Left renal pelvis (tissue), 4 donors: ENCODE measurements at regions not wholly inside any gene's neighbourhood (a gene's known extent, or its start where the extent isn't known, plus 50 kb on each side); places are given as distances from the start of the nearest gene placed in this dataset.
"Not testable (repeated sequence)": the region's sequence is repeated elsewhere in the genome, so short reads cannot be mapped to it uniquely, and the experiment has no call there.

Experiments
- DNase-seq, 4 donors: peaks; one replicate each; pipeline ENCODE4 v3.0.0-alpha.2; 2013; ENCODE audit warnings: low read depth in 4 of 4, low spot score in 3 of 4

DNA sequence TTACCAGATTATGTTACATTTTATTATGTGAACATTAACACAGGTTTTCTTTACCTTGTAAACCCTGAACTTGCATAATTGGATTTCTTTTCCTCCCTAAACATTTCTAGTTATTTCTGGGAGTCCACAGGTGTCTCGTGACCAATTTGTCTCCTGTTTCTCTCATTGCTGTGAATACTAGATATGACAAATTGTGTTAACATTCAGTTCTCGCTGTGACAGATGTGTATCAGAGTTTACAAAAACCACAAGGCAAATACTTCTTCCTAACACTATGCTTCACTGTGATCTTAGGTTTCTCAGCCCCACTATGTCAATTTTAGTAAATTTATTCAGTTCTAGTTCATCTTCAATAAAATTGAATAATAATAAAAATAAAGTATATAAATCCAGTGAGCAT, 1554.9 kb downstream of the EFNB2 start:
- DNase-seq, result no peak

- no peak for DNase-seq
Measured at GRCh38 chr13:104979281-104980030, 1556.0 kb downstream of the EFNB2 start.

DNA sequence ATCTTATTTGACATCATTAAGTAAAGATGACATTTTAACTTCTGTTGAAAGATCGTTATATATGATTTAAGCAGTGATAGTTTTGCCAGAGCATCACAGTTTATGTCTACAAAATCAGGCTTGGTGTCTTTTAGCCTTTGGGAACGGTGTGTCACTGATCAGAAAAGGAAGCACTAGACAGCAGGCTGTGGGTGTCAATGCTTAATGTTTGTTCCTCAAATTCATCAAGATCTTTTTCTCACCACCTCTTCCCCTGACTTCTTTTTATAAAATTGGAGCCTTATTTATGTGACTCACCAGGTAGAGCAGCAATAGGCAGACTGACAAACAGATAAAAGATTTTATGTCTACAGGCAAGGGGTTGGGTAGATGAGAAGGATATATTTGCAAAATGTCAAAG, 1558.5 kb downstream of the EFNB2 start:
- no peak for DNase-seq

DNA sequence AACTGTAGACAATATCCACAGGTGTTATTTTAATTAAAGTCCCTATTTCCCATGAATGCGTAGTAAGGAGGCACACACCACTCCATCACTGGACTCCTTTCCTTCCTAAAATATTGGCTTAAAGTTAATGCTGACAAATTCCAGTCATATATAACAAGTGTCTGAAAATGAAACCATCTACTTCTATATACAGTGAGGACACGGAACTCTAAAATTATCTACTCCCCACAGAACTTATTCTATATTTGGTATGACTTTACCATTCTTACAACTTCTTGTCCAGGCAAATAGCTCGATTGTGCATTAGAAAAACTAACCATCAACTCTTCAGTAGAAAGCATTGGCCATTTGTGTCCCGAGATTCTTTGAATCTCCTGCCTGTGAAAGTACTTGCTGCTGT, 1560.2 kb downstream of the EFNB2 start:
- DNase-seq, result no peak

DNA sequence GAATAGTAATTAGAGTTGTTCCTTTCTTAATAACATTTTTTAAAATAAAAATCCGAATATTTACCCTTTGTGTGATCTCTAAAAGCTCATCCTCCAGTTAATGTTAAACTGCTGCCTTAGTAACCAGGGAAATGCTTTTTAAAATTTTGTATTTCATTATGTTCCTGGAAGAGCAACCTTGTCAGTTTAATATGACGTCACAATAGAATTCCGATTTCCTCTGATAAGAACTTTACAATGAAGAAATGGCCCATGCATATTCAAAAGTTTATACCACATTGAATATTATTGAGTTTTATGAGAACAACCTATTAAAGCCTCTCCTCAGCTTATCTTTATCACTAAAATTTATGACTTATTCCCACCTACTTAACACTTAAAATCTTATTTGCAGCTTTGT, 1566.6 kb downstream of the EFNB2 start:
- DNase-seq, result no peak

- no peak for DNase-seq
Measured at GRCh38 chr13:104967836-104968630, 1567.4 kb downstream of the EFNB2 start.

DNA sequence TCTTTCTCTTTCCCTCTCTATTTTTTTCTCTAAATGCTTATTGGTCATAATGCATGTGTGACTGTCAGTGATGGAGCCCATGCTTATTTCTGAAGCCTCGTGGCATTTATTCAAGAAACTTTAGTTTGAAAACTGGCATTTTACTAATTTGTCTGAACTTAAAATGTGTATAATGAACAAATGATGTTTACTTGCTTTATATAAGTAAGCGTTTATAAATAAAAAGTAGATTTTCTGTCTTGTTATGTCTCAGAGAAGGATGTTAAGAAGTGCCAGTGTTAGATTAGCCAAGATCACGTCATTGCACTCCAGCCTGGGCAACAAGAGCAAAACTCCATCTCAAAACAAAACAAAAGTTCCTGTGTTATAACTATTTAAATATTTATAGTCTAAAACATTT, 1568.1 kb downstream of the EFNB2 start:
- DNase-seq, result no peak

DNA sequence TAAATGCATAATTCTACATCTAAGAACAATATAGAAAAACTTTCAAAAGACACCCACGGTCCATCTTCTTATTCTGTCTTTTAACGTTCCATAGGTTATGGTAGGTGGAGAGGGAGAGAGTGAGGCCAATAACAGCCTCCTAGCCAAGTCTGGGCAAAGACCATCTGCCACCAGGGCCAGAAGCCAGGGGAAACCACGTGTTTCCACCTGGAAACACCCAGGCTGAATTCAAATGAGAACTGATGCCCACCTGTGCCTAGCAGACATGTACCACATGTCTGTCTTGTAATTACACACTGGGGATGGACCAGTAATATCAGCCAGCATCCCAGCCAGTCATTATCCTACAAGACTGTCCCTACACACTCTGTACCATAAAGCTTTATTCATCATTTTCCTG, 1573.1 kb downstream of the EFNB2 start:
- DNase-seq, result no peak

DNA sequence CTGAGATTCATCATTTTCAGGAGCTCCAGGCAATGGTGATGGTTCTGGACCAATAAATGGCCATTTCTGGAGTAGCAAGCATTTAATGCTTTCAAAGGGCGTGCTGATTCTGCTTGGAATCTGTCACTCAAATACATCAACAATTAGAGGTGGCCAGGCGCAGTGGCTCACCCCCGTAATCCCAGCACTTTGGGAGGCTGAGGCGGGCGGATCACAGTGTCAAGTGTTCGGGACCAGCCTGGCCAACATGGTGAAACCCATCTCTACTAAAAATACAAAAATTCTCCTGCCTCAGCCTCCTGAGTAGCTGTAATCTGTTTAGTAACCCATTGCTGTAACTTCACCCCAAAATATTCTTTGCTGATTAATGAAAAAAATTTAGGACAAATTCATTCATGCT, 1574.2 kb downstream of the EFNB2 start:
- DNase-seq, result no peak

DNA sequence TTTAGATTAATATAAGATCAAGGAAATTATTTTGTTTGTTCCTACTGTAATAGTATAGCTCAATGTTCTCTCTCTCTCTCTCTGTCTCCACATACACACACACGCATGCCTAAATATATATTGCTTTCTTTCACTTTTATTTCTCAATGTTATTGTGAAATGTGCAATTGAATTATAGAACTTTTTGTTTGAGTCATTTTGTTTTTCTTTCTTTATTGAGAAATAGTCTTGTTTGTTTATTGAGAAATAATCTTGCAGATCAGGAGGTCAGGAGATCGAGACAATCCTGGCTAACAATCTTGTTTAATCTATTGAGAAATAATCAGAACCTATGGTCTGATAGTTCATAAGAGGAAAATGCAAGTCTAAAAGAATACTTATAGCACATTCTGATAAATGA, 1581.3 kb downstream of the EFNB2 start:
- no peak for DNase-seq

GRCh38 chr13:104953588-104953987, 1581.9 kb downstream of the EFNB2 start:
- no peak for DNase-seq

DNA sequence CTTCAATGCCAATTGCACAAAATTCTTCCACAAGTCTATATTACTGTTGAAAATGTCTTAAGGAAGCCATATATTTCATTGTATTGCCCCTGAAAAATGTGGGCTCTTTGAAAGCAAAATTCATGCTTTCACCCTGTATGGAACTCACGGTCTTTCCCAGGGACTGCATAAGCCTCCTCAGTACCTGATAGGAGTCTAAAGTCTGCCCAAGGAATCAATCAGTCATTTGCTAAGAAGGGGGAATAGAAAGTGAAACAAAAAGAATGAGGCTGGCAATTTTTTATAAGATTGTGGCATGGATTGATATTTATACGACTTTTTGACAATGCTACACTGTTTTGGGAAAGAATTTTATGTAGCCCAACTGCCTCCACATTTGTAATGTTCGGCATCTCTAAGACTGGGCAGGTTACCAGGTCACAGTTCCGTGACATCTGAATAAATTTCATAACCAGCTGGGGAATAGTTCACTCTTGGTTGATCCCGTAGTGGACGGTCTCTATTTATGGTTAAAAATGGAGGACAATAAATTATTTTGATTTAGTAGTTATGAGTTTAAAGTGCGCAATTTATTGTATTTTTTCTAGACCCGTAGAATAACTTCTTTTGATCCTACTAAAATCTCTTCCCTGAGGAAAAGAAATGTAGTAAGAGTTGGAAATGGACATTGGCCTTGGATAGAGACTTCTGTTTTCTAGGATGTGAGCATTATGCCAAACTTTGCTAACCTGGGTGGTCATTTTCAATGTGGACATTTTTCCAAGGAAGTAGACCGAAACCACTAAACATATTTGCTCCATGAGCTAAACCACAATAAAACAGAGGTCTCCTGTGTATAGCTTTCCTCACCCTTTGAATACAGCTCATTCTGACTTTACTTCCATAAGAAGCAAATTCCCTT, 1585.4 kb downstream of the EFNB2 start:
- no peak for DNase-seq

DNA sequence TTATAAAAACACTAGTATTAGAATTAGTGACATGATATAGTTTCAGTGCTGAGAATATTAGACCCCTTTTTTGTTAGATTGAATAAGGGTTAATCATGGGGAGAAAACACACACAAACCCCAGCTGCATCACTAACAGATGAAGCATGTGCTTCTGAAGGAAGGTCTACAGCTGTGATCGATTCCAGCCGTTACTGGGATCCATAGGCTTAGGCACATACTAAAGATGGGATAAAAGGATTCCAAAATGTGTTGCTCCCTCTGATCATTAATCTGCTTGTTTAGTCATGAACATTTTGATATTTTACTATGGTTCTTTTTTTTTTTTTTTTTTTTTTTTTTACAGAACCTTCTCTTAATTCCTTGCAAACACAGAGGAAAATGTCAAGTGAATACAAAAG, 1591.3 kb downstream of the EFNB2 start:
- no peak for DNase-seq

DNA sequence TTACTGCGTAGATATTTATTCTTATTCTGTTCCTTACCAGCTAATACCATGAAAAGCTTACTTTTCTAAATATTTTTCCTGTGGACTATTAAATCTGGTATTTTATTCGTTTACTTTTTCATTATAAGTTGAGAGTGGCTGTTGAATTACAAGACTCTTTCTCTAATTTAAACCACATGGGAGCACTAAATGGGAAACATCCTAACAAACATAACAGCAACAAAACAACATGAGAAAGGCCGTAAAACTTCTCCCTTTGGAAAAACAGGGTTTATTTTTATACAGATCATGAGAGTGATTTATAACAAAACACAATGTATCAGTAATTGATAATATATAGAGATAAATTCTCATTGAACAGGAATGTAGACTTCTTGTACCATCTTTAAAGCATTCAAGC, 1592.1 kb downstream of the EFNB2 start:
- DNase-seq, result no peak

GRCh38 chr13:104937881-104938280, 1597.6 kb downstream of the EFNB2 start:
- no peak for DNase-seq

- no peak for DNase-seq
Measured at GRCh38 chr13:104936304-104936703, 1599.2 kb downstream of the EFNB2 start.

DNA sequence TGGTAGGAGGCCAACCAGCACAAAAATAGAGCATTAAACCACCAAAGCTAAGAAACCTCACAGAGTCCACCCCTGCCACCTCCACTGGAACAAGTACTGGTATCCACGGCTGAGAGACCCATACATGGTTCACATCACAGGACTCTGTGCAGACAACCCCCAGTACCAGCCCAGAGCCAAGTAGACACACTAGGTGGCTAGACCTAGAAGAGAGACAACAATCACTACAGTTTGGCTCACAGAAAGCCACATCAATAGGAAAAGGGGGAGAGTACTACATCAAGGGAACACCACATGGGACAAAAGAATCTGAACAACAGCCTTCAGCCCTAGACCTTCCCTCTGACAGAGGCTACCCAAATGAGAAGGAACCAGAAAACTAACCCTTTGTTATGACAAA, 1614.9 kb downstream of the EFNB2 start:
- not testable (repeated sequence) for DNase-seq

DNA sequence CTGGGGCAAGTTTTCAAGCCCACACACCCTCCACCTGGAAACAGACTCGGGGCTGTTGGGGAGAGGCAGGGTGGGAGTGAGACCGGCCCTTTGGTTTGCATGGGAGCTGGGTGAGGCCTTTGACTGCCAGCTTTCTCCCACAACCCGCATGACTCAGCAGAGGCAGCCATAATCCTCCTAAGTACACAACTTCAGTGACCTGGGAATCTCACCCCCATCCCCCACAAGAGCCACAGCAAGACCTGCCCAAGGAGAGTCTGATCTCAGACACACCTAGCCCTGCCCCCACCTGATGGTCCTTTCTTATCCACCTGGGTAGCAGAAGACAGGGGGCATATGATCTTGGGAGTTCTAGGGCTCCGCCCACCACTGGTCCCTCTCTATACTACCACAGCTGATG, 1615.4 kb downstream of the EFNB2 start:
- no peak for DNase-seq

DNA sequence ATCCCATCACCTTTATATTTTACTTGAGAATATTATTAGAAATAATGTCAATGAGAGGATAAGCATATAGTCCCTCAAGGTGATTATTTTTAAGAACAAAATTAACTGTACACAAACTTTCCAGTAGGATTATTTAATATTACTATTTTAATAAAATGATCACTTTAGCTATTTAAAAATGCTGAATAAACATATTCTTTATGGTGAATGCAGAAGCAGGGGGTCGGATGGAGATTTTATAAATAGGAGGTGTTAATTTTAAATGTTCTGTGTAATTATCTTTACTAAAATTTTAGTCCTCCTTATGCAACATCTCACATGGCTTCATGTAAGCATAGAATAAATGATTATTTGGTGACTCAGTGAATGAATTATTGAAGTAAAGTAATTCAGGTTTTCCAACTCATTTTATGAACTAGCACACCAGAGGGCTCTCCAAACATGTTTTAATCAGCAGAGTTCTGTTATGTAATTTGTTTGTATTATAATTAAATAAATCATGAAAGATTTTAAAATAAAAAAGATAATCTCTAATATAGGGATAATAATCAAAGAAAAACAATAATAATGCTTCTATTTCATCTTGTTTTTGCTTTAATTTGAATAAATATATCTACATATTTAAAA, 1635.2 kb downstream of the EFNB2 start:
- DNase-seq, result no peak

GRCh38 chr13:104898484-104898883, 1637.0 kb downstream of the EFNB2 start:
- DNase-seq, result no peak

- peak in 2 of 4 donors; percentile 18 to 29 for DNase-seq
Measured at GRCh38 chr13:104895521-104895920, 1639.9 kb downstream of the EFNB2 start.
